Central memory CD4-positive, alpha-beta T cell (primary cell): ENCODE measurements at regions not wholly inside any gene's neighbourhood (a gene's known extent, or its start where the extent isn't known, plus 50 kb on each side); places are given as distances from the start of the nearest gene placed in this dataset.

Experiments used
- DNase-seq: peaks from one replicate; pipeline ENCODE4 v3.0.0; 2022

GRCh38 chr1:218728898-218729565 is 383.9 kb downstream of the TGFB2 start:
- no peak for DNase-seq

GRCh38 chr1:218735436-218736032 is 390.4 kb downstream of the TGFB2 start:
- no peak for DNase-seq

- DNase-seq, result no peak
These were observed 394.3 kb downstream of the TGFB2 start for GRCh38 chr1:218739426-218739825.

- DNase-seq, result no peak
These were observed 396.7 kb downstream of the TGFB2 start for GRCh38 chr1:218741852-218742251.

GRCh38 chr1:218742467-218743262 is 397.5 kb downstream of the TGFB2 start:
- no peak for DNase-seq

GRCh38 chr1:218743861-218744505 is 398.8 kb downstream of the TGFB2 start:
- DNase-seq, result no peak

GRCh38 chr1:218748071-218748470 is 402.9 kb downstream of the TGFB2 start:
- DNase-seq, result no peak

GRCh38 chr1:218750216-218750970 is 405.3 kb downstream of the TGFB2 start:
- no peak for DNase-seq

- no peak for DNase-seq
These were observed 406.2 kb downstream of the TGFB2 start for GRCh38 chr1:218751208-218751948.

- DNase-seq, result no peak
These were observed 407.0 kb downstream of the TGFB2 start for GRCh38 chr1:218752126-218752525.

- no peak for DNase-seq
These were observed 409.3 kb downstream of the TGFB2 start for GRCh38 chr1:218754477-218754876.

GRCh38 chr1:218755128-218755527 is 410.0 kb downstream of the TGFB2 start:
- DNase-seq, result no peak

GRCh38 chr1:218759795-218760194 is 413.9 kb upstream of the LYPLAL1 start:
- DNase-seq, result no peak

GRCh38 chr1:218760601-218761570 is 412.8 kb upstream of the LYPLAL1 start:
- no peak for DNase-seq

- no peak for DNase-seq
These were observed 410.1 kb upstream of the LYPLAL1 start for GRCh38 chr1:218763538-218763937.

GRCh38 chr1:218765753-218766152 is 407.9 kb upstream of the LYPLAL1 start:
- DNase-seq, result no peak

- DNase-seq, result no peak
These were observed 401.7 kb upstream of the LYPLAL1 start for GRCh38 chr1:218771931-218772330.

- no peak for DNase-seq
These were observed 401.1 kb upstream of the LYPLAL1 start for GRCh38 chr1:218772575-218772974.

GRCh38 chr1:218775501-218776021 is 398.1 kb upstream of the LYPLAL1 start:
- no peak for DNase-seq
